Tibial nerve (tissue), 4 donors: ENCODE measurements at regions not wholly inside any gene's neighbourhood (a gene's known extent, or its start where the extent isn't known, plus 50 kb on each side); places are given as distances from the start of the nearest gene placed in this dataset.

Experiments
- EP300 ChIP-seq, 2 donors: sonication (generic); formaldehyde crosslinking; IDR thresholded peaks; one replicate each; pipeline ENCODE4 v1.6.1; 2017; ENCODE audit warnings: antibody characterized with exemption in 2 of 2, mild to moderate bottlenecking in 1 of 2
- POLR2A ChIP-seq, 2 donors: fragments of 450-650 bp; IDR thresholded peaks; one replicate each; pipeline ENCODE4 v1.6.1; 2017; ENCODE audit warnings: antibody characterized with exemption in 2 of 2, mild to moderate bottlenecking in 2 of 2, moderate library complexity in 2 of 2
- TF ChIP-seq, protein P1 (sequence below), 5 experiments: fragments of 200-600 bp in 3 of 5; fragments of 450-650 bp in 2 of 5; sonication (generic) in 3 of 5; IDR thresholded peaks; one replicate each; pipeline ENCODE4 v1.5.1; 2016 to 2019; ENCODE audit warnings: antibody characterized with exemption in 5 of 5, mild to moderate bottlenecking in 3 of 5, moderate library complexity in 2 of 5

DNA sequence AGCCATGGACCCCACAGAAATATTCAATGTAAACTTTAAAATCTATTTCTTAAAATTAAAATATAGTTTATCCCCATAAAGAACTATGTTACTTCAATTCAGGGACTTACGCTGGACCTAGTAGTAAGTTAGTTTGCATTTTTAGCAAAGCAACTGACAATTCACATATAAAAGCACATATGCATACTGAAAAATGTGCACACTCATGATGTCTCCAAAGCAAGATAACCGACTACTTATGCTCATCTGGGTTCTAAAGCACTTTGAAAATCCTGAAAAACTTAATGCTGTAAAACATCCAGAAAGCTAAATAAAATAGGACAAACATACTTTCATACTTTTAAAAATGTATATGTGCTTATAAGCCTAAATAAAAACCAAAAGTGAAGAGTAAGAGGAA, 264.4 kb upstream of the GAS1 start:
- TF ChIP-seq POLR2A (IDR thresholded peaks at IDR 0.05) (no peak), EP300 (IDR thresholded peaks at IDR 0.05) (no peak)
- TF ChIP-seq, protein P1, sequence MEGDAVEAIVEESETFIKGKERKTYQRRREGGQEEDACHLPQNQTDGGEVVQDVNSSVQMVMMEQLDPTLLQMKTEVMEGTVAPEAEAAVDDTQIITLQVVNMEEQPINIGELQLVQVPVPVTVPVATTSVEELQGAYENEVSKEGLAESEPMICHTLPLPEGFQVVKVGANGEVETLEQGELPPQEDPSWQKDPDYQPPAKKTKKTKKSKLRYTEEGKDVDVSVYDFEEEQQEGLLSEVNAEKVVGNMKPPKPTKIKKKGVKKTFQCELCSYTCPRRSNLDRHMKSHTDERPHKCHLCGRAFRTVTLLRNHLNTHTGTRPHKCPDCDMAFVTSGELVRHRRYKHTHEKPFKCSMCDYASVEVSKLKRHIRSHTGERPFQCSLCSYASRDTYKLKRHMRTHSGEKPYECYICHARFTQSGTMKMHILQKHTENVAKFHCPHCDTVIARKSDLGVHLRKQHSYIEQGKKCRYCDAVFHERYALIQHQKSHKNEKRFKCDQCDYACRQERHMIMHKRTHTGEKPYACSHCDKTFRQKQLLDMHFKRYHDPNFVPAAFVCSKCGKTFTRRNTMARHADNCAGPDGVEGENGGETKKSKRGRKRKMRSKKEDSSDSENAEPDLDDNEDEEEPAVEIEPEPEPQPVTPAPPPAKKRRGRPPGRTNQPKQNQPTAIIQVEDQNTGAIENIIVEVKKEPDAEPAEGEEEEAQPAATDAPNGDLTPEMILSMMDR (IDR thresholded peaks at IDR 0.05): no peak
